Stimulated activated CD8-positive, alpha-beta memory T cell treated with anti-CD3 and anti-CD28 coated beads, Interleukin-4, amount 100 ng/mL, for 48 hours (primary cell): ENCODE measurements at regions not wholly inside any gene's neighbourhood (a gene's known extent, or its start where the extent isn't known, plus 50 kb on each side); places are given as distances from the start of the nearest gene placed in this dataset.

Experiments
- DNase-seq: peaks from one replicate; pipeline ENCODE4 v3.0.0-alpha.2; 2020

DNA sequence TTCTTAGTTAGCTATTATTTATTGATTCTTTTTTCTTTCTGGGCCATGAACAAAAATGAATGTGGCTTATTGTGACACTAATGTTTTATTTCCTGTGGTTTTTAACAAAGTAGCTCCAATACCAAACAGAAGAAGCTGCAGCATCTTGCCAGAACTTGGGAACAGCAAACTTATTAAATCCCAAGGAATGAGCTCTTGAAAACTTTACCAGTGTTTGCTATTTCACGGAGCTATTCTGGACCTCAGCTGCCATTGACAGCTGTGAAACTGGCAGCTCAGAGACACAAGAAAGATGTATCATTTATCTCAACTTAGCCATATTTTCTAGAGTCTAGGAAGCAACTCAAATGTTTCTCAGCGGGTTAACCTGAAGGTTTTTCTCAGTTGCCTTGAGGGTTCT lies 91.0 kb upstream of the NEUROD1 start:
- no peak for DNase-seq

DNA sequence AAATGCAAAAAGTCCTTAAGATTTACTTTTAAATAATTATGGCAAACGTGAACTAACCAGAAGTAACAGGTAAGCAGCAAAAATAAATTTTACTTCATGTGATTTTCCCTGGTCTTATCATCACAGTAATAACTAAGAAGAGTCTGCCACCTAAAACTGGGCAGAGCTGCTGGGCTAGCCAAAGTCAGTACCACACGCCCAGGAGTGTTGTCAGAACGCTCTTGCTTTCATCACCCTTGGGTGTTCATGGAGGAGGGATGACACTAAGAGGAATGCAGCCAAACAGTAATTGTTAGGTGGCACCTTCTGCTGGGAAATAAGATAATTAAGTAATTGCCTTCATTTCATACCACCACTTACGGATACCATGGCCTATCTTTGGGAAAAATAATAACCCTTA lies 92.0 kb upstream of the NEUROD1 start:
- DNase-seq: no peak

DNA sequence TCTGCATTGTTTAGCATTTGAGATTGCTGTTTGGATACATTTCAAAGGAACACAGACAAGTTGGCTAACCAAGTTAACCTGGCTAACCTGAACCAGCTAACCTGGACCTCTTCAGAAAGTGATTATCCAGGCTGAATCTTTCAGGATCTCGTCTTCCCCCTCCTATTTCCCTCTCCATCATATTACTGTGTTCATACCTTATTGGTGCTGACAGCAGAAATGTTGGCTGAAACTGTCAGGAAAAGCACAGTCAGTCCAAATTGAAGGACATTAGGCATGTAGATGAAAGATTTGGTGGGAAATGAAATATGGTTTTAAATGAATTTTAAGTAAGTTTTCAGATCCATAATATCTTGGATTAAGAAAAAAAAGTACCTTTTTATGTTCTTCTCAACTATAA lies 92.5 kb upstream of the NEUROD1 start:
- DNase-seq: no peak

DNA sequence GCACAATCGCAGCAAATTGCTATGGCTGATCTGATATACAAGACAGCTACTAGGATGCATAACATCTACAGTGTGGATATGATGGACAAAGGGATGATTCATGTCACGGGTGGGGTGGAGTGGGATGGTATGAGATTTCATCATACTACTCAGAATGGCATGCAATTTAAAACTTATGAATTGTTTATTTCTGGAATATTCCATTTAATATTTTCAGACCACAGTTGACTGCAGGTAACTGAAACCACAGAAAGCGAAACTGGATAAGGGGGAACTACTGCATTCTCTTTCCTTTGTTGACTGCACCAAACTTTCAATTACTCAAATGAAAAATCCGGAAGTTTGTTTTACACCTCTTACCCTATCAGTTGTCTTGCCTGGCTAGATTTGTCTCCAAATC lies 94.4 kb upstream of the NEUROD1 start:
- no peak for DNase-seq

DNA sequence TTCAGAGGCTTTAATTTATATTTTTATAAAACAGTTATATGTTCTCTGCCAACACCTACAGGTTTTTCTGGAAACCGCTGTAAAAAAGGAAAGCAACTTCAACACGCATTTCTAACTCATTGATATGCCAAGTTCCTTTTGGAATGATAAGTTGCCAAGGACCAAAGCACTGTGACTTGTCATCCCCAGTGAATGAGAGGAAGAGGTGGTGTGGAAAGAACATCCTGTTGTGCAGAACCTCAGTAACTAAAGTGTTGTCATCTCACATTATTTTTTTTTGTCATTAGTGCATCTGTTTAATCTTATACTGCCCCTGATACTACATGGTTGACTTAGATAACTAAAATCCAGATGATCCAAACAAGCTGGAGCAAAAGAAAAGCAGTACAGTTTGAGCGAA lies 96.0 kb upstream of the NEUROD1 start:
- no peak for DNase-seq

DNA sequence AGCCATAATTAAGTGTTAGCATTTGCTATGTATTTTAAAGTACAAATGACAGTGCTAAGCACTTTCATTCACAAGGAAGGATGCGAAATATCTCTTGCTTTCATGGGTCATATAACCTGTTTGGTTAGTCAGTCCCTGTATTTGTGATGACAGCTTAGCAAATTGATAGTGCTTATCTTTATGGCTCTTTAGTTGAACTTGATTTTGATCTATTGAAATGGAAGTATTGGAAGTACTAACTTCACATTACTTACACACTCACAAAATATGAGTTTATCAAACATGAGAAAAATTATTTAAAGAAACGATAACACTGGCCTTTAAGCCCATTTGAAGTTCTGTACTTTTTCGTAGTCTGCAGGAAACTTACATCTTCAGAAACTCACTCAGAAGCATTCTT lies 97.4 kb upstream of the NEUROD1 start:
- DNase-seq: no peak

DNA sequence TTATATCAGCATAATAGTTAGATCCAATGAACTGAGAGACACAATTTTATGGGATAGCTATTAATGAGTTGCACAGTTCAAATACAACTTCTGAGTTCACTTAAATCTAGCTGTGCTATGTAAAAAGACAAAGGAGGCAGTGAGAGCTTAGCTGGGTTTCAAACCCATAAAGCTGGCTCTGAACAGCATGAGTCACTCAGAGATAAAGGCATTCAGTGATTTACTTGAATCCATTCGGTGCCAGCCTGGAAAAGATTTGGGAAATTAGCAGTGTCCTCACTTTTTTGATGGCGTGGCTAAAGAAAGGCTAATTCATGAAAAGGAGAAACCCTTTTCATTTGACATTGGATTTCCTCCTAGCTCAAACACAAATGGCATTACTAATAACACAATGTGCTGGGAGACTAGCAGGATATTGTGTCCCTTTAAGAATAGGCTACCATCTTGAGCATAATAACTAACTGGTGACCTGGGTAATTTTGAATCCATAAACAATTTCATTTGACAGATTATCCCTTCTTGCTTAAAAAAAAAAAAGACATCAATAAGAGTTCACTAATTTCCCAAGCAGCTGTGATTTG lies 98.4 kb upstream of the NEUROD1 start:
- DNase-seq: no peak

DNA sequence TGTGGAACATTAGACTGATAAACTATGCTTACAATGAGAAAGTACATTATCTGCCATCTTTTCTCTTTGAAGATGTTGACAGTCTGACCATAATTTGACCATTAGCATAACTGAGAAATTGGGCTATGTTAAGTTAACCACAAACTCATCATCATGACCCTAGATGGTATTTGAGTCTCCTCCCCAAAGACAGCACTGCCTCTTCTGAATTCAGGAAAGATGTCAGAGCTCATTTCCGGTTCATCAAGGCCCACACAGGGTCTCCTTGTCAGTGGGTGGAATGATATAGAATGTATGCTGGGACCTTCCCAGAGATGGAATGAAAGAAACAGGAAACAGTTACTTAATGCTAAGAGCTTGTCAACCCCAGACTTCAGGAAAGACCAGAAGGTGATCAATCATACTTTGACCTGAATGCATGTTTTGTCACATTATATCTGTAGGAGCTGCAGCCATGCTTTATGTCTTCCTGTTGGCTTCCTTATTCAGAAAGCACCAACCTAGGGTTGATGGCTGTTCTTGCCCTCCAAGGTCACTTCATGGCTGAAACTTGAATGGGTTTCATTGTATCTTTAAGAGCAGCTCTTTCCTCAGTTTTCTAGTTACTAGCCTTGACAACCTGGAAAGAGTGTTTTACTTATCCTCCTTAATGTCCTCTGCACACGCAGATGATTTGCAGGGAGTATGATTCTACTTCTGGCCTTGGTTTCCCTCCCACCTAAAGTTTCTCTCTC lies 99.1 kb upstream of the NEUROD1 start:
- DNase-seq: no peak

DNA sequence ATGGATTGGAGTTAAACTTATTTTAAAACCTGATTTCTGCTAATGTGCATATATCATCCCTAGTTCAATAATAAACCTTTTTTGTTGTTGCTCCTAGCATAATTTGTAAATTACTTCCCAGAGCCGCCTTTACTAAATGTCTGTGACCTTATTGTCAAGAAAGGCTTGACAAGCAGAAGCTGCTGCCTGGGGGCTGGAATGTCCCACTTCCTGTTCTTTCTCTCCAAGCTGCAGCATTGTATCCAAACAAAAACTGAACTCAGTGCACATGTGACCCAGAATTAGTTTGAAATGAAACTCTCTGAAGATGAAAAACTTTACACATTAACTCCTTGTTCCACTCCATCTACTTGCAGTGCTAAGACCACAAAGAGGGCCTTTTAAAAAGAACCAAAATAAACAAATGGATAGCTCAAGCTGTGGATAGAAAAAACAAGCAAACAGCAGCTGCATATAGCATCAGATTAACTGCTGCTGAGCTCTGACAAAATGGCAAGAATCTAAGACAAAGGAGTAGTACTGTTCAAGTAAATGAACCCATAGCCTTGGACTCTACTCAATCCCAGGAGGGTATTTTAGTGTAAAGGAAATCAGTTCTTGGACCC lies 99.8 kb upstream of the NEUROD1 start:
- DNase-seq: no peak

DNA sequence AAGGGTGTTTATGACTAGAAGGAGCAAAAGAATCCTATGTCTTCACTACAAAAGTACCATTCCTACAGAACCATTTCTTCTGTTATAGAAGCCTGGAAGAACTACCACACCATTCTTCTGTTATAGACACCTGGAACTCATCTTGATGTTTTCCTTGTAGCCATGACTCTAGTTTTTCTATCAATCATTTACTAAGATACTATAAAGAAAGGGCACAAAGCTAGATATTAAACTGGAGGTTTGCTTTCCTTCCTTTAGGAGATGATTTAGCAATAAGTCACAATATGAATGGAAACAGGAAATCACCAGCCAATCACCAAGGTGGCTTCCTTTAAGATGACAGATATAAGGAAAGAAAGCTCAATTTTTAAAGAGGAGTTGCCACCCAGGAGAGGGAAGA lies 100.3 kb upstream of the NEUROD1 start:
- DNase-seq: no peak

DNA sequence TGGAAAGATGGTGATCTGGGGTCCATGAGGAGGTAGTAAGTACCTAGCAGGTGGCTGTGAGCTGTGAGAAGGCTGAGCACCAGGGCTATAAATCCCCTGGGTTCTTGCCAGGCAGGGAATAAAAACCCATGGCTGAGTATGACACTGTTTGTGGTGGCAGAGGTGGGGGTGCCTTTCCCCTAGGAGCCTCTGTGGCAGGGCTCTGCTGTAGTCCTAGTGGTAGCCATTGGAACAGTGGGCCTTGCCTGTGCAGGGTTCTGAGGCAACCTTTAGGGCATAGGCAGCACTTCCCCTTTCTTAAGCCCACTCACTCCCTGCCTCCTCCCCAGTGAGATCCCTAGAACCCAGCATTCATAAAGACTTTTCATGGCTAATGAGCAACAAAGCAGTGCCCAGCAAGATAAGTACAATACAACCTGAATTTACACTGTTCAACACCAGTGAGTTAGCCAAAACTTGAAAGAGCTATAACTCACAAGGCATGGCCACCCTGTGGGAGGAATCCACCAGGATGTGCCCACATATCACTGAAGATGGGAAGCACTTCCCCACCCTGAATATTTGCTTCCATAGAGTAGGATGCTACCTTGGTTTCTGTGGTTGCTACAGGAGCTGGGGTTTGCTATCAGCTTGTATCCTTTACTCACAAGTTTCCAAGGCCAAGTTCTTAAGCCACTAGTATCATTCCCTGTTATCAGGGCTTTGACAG lies 100.9 kb upstream of the NEUROD1 start:
- DNase-seq: no peak

DNA sequence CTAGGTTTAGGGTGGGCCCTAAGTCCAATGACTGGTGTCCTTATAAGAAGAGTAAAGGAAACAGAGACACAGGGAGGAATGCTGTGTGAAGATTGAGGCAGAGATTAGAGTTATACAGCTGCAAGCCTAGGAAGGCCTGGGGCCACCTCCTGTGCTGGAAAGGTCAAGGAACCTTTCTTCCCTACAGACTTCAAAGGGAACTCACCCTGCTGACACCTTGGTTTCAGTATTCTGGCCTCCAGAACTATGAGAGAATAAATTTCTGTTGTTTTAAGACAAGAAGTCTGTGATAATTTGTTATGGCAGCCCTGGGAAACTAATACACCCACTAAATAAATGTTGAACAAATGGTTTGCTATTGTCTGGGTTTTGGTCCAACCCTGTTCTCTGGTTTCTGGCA lies 102.3 kb upstream of the NEUROD1 start:
- no peak for DNase-seq

DNA sequence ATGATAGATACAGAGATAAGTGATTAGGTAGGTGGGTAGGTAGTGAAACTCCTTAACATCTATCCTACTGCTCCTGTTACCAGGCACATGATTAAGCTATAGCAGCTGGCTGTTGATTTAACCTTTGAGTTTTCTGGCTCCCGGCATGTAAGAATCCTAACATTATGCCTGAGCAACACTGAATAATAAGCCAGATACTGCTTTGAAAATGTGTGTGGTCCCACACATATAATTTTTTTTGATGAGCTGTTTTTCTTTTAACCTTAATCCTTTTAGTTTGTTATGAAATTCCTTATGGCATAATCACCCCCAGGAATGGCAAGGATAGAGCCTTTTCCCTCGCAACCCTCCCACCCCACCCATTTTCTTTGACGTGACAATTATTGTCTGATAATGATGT lies 104.2 kb upstream of the NEUROD1 start:
- no peak for DNase-seq

DNA sequence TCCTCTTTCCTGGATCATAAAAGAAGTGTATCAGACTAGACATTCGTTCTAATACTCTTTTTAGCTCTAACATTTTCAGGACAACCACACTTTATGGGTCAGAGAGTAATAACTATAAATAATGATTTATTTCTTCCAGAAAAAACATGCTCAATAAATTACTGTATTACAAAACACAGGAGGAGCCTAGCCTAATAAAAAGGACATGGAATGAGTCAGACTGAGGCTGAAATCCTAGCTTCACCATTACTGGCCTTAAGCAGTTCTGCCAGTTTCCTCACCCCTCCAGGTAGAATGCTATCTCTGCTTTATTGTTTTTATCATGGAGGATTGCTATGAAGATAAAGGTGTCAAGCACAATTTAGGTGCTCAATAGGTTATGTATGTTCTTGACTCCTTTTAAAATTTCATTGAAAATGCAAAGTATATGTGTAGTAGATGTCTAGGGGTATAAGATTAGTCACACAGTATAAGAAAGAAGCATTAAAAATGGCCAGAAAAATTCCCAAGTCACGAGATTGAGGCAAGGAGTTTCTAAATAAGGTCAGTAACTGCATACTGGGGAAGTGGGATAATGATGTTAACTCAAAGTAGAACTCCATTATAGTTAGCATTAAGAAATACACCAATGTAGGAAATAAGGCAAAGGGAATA lies 105.5 kb upstream of the NEUROD1 start:
- DNase-seq: no peak

DNA sequence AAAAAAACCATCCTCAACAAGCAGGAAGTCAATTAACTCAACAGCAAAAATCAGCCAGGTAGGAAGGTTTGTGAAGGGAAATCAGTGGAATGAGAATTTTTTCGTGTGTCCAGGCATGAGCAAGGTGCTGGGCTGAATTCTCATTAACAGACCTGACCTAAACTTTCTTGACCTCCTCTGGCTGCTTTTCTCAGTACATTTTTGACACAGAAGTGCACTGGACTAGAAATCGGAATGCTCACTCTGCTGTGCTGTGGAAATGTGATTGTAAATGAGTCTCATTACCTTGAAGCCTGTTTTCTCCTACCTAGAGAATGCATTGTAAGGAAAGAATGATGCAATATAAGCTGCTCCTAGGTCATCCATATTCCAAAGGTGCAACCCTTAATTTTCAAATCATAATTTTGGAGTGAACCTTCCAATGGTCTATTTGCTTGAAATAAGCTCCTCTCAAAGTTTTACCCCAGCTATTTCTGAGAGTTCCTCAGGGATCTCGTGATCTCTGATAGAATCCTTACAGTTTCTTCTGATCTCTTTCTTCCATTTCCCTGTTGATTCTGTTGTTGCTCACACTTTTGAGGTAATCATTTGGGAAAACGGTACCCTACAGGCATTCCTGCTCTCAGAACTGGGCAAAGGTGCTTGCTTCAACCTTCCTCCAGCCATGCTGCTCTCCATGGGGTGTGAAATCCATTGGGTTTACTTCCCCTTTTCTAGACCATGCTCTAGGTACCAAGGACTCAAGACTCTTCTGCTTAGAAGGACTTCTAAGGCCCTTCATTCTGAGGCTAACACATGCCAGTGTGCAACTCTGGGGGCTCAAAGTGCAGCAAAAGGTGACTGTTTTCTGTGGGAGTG lies 104.9 kb upstream of the ITPRID2 start:
- DNase-seq: no peak

DNA sequence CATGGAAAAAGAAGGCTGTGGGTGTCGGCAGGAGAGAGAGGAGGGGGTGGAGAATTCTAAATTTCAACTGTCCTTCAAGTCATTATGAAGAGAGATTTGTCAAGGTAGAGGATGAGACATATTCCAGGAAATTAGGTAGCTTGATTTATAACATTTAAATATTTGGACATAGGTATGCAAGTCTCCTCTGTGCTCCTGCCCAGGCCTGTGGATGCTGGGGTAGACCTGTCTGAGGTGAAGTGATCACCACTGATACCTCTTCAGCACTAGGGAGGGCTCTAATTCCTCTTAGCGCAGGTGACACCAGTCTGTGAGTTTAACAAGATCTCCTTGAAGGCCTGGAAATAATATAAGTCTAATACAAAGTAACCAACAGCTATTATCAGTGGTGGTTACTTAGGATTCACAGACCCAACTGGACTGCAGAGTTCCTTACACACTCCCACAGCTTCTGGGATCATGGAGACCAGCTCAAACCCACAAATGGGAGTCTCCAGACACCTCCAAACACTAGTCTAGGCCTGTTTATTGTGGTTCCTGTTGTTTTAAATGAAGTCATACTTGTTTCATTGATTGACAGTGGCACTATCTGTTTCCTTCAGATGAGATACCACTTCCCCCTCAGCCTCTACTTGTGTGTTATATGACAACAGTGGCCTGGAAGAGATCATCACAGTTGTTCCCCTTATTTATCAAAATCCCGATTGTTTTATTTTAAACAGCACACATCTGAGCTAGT lies 104.1 kb upstream of the ITPRID2 start:
- no peak for DNase-seq

DNA sequence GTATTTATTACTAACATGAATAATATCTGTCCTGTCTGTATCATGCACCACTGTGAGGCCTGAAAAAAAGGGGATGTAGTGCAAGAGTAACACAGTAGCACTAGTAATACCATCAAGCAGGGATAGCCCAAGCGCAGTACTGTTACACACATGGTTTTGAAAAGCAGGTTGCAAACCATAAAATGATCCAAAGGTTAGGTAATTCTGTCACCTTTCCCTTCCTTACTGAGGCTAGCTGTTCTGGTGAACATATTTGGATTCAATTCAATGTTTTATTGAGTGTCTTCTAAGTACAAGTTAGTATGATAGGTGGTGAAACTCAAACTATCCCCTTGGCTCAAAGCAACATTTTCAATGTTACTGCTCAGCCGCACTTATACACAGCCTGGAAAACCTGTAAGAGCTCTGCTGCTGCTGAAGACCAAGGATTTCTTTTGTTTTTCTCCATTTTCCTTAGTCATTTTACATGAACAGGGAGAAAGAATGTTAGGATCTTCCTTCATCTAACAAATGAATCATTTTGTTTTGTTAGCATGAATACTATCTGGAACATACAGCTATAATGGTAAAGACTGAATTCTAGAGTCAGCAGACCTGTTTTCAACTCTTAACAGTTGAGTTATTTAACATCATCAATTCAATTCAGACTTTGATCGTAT lies 102.5 kb upstream of the ITPRID2 start:
- DNase-seq: no peak

DNA sequence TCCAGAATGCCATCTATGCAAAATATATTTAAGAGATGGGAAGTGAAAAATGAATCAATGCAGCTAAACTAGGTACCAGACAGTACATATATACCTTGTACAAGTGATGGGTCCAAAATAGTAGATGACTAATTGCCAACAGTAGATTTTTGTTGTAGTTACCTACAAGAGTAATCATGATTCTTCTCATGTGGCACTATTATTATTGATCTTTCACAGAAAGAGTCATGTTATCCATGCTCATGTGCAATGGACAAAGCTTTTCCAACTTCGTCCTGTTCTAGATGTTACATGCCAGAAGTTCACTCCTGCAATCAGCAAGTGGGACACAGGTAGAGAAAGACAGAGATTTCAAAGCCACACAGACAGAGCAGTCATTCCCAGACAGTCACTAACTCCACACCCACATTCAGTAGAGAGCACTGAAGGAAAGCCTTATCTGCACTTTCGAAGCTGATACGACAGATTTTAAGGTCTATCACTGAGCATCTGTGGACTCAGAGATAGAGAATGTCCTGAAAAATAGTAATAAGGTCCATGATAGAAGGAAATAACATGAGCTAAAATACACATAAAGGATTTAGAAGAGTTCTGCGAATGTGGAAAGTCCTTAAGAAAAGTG lies 101.6 kb upstream of the ITPRID2 start:
- no peak for DNase-seq

DNA sequence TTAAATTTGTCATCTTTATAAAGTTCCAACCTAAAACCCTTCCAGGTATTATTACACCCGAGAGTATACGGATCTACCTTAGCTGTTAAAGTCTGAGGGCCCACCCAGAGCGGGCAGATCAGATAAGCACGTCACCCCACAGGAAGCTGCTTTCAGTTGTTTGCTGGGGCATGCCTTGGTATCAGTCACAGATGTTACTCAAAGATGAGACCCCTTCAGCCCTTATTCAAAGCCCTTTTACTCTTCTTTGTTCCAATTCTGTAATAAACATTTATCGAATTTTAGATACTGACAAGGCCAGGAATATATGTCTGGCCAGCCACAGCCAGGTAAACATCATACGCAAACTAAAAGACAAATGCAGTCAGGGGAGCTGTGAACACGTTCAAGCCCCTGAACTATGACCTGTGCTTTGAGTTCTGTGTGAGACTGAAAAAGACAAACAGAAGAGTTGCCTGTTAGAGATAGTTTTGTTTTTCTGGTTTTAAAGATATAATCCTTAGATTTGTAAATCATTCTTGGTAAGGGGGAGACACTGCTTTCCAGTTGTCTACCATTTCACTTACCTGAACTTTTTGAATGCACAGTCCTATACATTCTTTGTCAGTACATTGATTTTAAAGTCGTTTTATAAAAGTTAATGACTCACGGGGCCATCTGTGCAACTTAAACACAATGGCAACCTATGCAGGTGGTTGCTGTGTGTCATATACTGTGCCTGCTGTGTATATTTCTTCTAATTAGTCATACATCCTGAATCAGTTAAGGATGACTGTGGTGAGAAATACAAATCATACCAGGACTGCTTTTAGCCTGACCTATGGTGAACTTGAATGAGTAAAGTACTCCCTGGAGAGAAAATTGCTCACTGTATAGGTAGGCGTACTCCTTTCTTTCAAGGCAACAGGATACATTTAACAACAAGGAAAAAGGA lies 100.5 kb upstream of the ITPRID2 start:
- peak; percentile 49 for DNase-seq

DNA sequence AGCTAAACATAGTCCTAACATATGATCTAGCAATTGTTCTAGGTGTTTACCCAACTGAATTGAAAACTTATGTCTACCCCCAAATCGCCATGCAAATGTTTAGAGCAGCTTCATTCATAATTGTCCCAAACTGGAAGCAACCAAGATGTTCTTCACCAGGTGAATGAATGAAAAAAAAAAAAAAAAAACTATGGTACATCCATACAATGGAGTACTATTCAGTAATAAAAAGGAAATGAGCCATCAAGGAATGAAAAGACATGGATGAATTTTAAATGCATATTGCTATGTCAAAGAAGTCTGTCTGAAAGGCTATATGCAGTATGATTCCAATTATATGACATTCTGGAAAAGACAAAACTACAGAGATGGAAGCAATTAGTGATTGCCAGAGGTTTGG lies 98.6 kb upstream of the ITPRID2 start:
- DNase-seq: no peak
